PC-9 (cell line): ENCODE measurements at regions not wholly inside any gene's neighbourhood (a gene's known extent, or its start where the extent isn't known, plus 50 kb on each side); places are given as distances from the start of the nearest gene placed in this dataset.
A peak's percentile ranks its signal among the peaks of the same experiment; 100 is the strongest.

ENCODE experiments used
- BruUV-seq: library from RNA; stranded (reverse); fragments of 400-500 nt; replicated peaks from 2 replicates; lab custom pipeline; 2021; lab: Mats Ljungman, UMichigan
- CTCF ChIA-PET: fragments of 300-600 bp; sonication (Branson Sonifier 250); formaldehyde crosslinking; loops from one replicate; lab custom pipeline; 2022; ENCODE audit warnings: antibody characterized with exemption; lab: Charles Lee
- POLR2A ChIA-PET: fragments of 300-600 bp; sonication (Branson Sonifier 250); formaldehyde crosslinking; loops from one replicate; lab custom pipeline; 2022; ENCODE audit warnings: antibody characterized with exemption; ENCODE audit not compliant: unreplicated experiment; lab: Charles Lee
- DNase-seq, 2 experiments: peaks; one replicate each; pipeline versions ENCODE4 v3.0.0 to v3.0.0-alpha.2; 2015 to 2022; ENCODE audit warnings: mixed read lengths in 1 of 2
- H2AFZ ChIP-seq: fragments of 200-600 bp; sonication (generic); 2 replicates; pipeline ENCODE4 v1.8.1; 2017; ENCODE audit warnings: antibody characterized with exemption
- H3F3A ChIP-seq: fragments of 200-600 bp; sonication (generic); 2 replicates; pipeline ENCODE4 v1.8.1; 2017; ENCODE audit warnings: antibody characterized with exemption, mild to moderate bottlenecking, low read depth; ENCODE audit not compliant: insufficient read depth
- H3K27ac ChIP-seq: fragments of 200-600 bp; sonication (generic); 2 replicates; pipeline ENCODE4 v1.6.1; 2016; ENCODE audit warnings: mixed run types
- H3K27me3 ChIP-seq: fragments of 200-600 bp; sonication (generic); 2 replicates; pipeline ENCODE4 v1.6.1; 2016; ENCODE audit warnings: low read depth, mixed run types; ENCODE audit not compliant: insufficient read depth
- H3K36me3 ChIP-seq: fragments of 200-600 bp; sonication (generic); 2 replicates; pipeline ENCODE4 v1.6.1; 2016; ENCODE audit warnings: low read depth, mixed run types
- H3K4me1 ChIP-seq: fragments of 200-600 bp; sonication (generic); replicated peaks from 2 replicates; pipeline ENCODE4 v1.6.1; 2016; ENCODE audit warnings: mixed run types; ENCODE audit not compliant: insufficient read depth
- H3K4me2 ChIP-seq: fragments of 200-600 bp; sonication (generic); 2 replicates; pipeline ENCODE4 v1.6.1; 2017; ENCODE audit warnings: mixed run types
- H3K4me3 ChIP-seq: fragments of 200-600 bp; sonication (generic); 2 replicates; pipeline ENCODE4 v1.6.1; 2016; ENCODE audit warnings: mixed run types
- H3K79me2 ChIP-seq: fragments of 200-600 bp; sonication (generic); 2 replicates; pipeline ENCODE4 v1.6.1; 2017; ENCODE audit warnings: low read depth, mixed run types
- H3K9me2 ChIP-seq: fragments of 200-600 bp; sonication (generic); 2 replicates; pipeline ENCODE4 v1.8.1; 2017; ENCODE audit warnings: mild to moderate bottlenecking; ENCODE audit not compliant: insufficient read depth
- H3K9me3 ChIP-seq: fragments of 200-600 bp; sonication (generic); 2 replicates; pipeline ENCODE4 v1.8.1; 2016; ENCODE audit warnings: low read depth; ENCODE audit not compliant: insufficient read depth
- H4K20me1 ChIP-seq: fragments of 200-600 bp; sonication (generic); 2 replicates; pipeline ENCODE4 v1.8.1; 2017; ENCODE audit not compliant: insufficient read depth
- CTCF ChIP-seq: fragments of 200-600 bp; sonication (generic); conservative IDR thresholded peaks from 2 replicates; pipeline ENCODE4 v1.6.1; 2017; ENCODE audit warnings: mixed run types, antibody characterized with exemption, mild to moderate bottlenecking, moderate library complexity
- EZH2 ChIP-seq: fragments of 200-600 bp; sonication (generic); IDR thresholded peaks from 2 replicates; pipeline ENCODE4 v1.8.0; 2017; ENCODE audit warnings: antibody characterized with exemption, low read depth
- intact Hi-C: fragments of 100-400 bp; cut with micrococcal nuclease; formaldehyde crosslinking; loops from one replicate; pipeline ENCODE4 v1.10.0; 2022; ENCODE audit not compliant: unreplicated experiment

DNA sequence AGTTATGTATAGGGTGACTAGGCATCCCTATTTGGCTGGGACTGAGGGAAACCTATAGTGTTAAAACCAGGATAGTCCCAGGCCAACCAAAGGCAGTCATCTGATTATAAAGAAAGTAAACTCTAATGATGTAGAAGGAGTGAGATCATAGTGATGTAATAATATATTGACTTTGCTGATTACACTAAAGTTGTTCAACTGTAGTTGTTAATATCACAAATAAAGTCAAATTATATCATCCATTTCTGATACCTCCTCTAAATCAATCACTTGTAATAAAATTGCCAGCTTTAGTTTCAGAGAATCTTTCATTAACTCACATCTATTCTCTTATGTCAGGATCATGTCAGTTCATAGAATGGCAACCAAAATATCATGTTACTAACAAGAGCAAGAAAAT is 98.6 kb downstream of the FOXB1 start:
- Histone ChIP-seq H3K27me3 (no peaks in the 10 kb centered on the region), H3K9me3 (no peaks in the 10 kb centered on the region), H3K36me3 (no peaks in the 10 kb centered on the region), H3K4me1 (no peaks in the 10 kb centered on the region), H3K4me3 (no peak overlapping the region), H2AFZ (no peak overlapping the region), H3K79me2 (no peaks in the 10 kb centered on the region), H4K20me1 (no peaks in the 10 kb centered on the region), H3F3A (no peaks in the 10 kb centered on the region), H3K9me2 (no peaks in the 10 kb centered on the region), H3K27ac (no peak overlapping the region), H3K4me2 (no peak overlapping the region)
- CTCF ChIA-PET = no interaction called here
- TF ChIP-seq EZH2 (no peak), CTCF (no peak)
- intact Hi-C loops = no loop called here
- DNase-seq = no peak
- POLR2A ChIA-PET = no interaction called here
- BruUV-seq = no TSS peak

DNA sequence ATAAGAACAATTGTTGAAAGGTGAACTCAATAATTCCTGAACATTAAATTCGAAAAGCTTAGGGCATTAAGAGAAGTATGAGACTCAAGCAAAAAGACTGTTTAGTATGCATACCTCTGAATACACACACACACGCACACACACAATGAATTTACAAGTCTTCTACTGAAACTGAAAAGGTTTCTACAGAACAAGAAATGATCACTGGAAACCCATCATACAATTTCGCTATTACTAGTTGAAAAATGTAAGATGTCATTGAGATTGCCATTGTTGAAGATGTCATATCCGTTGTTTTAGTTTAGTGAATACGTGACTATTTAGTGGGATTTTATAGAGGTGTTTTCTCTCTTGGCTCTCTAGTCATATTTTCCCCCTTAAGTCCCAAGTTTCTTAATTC is 106.8 kb downstream of the FOXB1 start:
- Histone ChIP-seq H2AFZ (no peak overlapping the region), H3K4me3 (no peak overlapping the region), H3F3A (no peaks in the 10 kb centered on the region; the same call in 1 of the 2 replicates), H3K36me3 (no peaks in the 10 kb centered on the region), H3K4me2 (no peak overlapping the region), H3K4me1 (peaks cover 6% of the 10 kb centered on the region), H3K9me3 (no peaks in the 10 kb centered on the region), H3K79me2 (no peaks in the 10 kb centered on the region), H3K27ac (no peak overlapping the region), H3K9me2 (no peaks in the 10 kb centered on the region), H4K20me1 (no peaks in the 10 kb centered on the region), H3K27me3 (no peaks in the 10 kb centered on the region)
- ChIA-PET CTCF (no interaction called here), POLR2A (interaction anchor here (0.6 kb wide), 1 partner anchor 129 kb away, joined by 3 read pairs; no protein-coding TSS in a partner anchor)
- no TSS peak for BruUV-seq
- TF ChIP-seq CTCF (no peak), EZH2 (no peak)
- no peak for DNase-seq
- intact Hi-C loops = no loop called here

DNA sequence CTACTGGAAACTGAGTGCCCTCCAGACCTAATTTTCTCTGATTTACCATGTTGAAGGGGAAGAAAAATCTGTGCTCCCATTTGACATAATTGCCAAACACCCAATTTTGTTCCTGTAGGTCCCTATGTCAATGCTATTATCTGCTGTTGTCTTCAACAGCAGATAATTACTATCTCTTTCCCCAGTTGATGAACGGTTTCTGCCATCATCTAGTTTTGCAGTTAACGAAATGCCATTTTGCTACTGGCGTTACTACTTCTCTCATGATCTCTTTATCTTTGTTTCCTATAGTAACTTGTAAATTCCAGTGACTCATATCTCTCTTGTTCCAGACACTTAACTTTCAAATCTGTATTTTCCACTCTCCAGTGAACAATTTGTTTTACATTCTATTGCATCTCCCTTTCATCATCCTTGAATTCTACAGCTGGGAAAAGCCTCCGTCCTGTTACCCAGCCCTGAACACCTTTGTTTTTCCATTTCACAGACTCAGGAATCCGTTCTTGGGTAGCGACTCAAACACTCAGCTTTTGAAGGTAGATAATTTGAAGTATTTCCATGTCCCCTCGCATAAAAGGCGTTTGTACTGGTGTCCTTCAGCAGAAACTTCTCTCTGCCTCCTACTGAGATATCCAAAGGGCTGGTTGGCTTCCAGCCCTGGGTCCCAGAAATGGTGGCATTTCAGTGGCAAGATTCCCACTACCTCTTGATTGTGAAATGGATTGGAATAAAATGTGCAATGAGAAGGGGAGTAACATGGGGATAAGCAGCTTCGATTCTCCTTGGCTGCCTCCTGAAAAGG is 111.7 kb downstream of the FOXB1 start:
- Histone ChIP-seq H3K4me2 (no peak overlapping the region), H3F3A (no peaks in the 10 kb centered on the region; the same call in 1 of the 2 replicates), H3K4me3 (no peak overlapping the region), H3K4me1 (peaks cover 20% of the 10 kb centered on the region), H3K9me2 (no peaks in the 10 kb centered on the region), H3K9me3 (no peaks in the 10 kb centered on the region), H3K27me3 (no peaks in the 10 kb centered on the region), H4K20me1 (no peaks in the 10 kb centered on the region), H3K27ac (peak overlapping the region; percentile 64), H3K36me3 (no peaks in the 10 kb centered on the region), H3K79me2 (no peaks in the 10 kb centered on the region), H2AFZ (no peak overlapping the region)
- CTCF ChIA-PET = interaction anchor here (1.3 kb wide), 1 partner anchor 12 kb away, joined by 3 read pairs; no protein-coding TSS in a partner anchor
- no TSS peak for BruUV-seq
- POLR2A ChIA-PET = interaction anchor here (0.7 kb wide), 1 partner anchor 85 kb away, joined by 6 read pairs; no protein-coding TSS in a partner anchor
- DNase-seq = peak in 1 of 2 experiments; percentile 48
- intact Hi-C loops = no loop called here
- TF ChIP-seq EZH2 = no peak
- no peak for TF ChIP-seq CTCF
